Naive thymus-derived CD8-positive, alpha-beta T cell (primary cell): ENCODE measurements at regions not wholly inside any gene's neighbourhood (a gene's known extent, or its start where the extent isn't known, plus 50 kb on each side); places are given as distances from the start of the nearest gene placed in this dataset.

Experiments used
- ATAC-seq, 2 donors: fragments of 150-1000 bp; cut with Tn5 transposase in 1 of 2; sonication (Bioruptor Pico), chemical (Tn5 transposase) in 1 of 2; 1 replicate in 1 of 2; 2 replicates in 1 of 2; pipeline ENCODE4 v1.10.0; 2021; ENCODE audit warnings: mild to moderate bottlenecking in 2 of 2, moderate library complexity in 2 of 2
- POLR2A ChIA-PET: fragments of 350-600 bp; sonication (Branson Sonifier 250); formaldehyde crosslinking; loops from one replicate; lab custom pipeline; 2021; ENCODE audit warnings: antibody characterized with exemption; lab: Charles Lee
- DNase-seq, 10 donors: peaks; one replicate each; pipeline versions ENCODE4 v3.0.0 to v3.0.0-alpha.2; 2020 to 2022
- H3K27ac Mint-ChIP-seq, 10 donors: one replicate each; pipeline ENCODE4 v1.8.0; 2020 to 2022; ENCODE audit warnings: mild to moderate bottlenecking in 10 of 10, mixed read lengths in 10 of 10, moderate library complexity in 4 of 10, inconsistent platforms in 1 of 10
- H3K27me3 Mint-ChIP-seq, 5 donors: one replicate each; pipeline ENCODE4 v1.8.0; 2021 to 2022; ENCODE audit warnings: mixed read lengths in 5 of 5
- H3K36me3 Mint-ChIP-seq, 3 donors: one replicate each; pipeline ENCODE4 v1.8.0; 2020 to 2022; ENCODE audit warnings: mixed read lengths in 3 of 3, mild to moderate bottlenecking in 2 of 3, inconsistent platforms in 1 of 3
- H3K4me1 Mint-ChIP-seq, 4 donors: one replicate each; pipeline ENCODE4 v1.8.0; 2021 to 2022; ENCODE audit warnings: mixed read lengths in 4 of 4
- H3K4me3 Mint-ChIP-seq, 10 donors: one replicate each; pipeline ENCODE4 v1.8.0; 2020 to 2022; ENCODE audit warnings: mild to moderate bottlenecking in 10 of 10, mixed read lengths in 10 of 10, moderate library complexity in 6 of 10, inconsistent platforms in 1 of 10
- H3K9me3 Mint-ChIP-seq, 9 donors: one replicate each; pipeline ENCODE4 v1.8.0; 2020 to 2022; ENCODE audit warnings: mixed read lengths in 9 of 9, mild to moderate bottlenecking in 3 of 9, inconsistent platforms in 1 of 9, moderate library complexity in 1 of 9

- Mint-ChIP-seq H3K36me3 (no peaks in the 10 kb centered on the region), H3K27ac (no peak overlapping the region), H3K9me3 (peaks cover 0 to 33% (median 4%) of the 10 kb centered on the region in 9 donors), H3K27me3 (no peaks in the 10 kb centered on the region), H3K4me3 (no peak overlapping the region), H3K4me1 (no peaks in the 10 kb centered on the region)
- no peak for ATAC-seq
- no peak for DNase-seq
- POLR2A ChIA-PET: no interaction called here
Observed at GRCh38 chr7:46512891-46513413, 591.9 kb upstream of the IGFBP3 start.

- Mint-ChIP-seq H3K27ac (no peak overlapping the region), H3K4me1 (no peaks in the 10 kb centered on the region), H3K9me3 (peaks cover 0 to 33% (median 5%) of the 10 kb centered on the region in 9 donors), H3K36me3 (no peaks in the 10 kb centered on the region), H3K4me3 (no peak overlapping the region), H3K27me3 (no peaks in the 10 kb centered on the region)
- no peak for ATAC-seq
- no peak for DNase-seq
- POLR2A ChIA-PET: no interaction called here
Observed at GRCh38 chr7:46511442-46512215, 590.6 kb upstream of the IGFBP3 start.

- H3K4me1 Mint-ChIP-seq: no peaks in the 10 kb centered on the region
- no peaks in the 10 kb centered on the region for H3K36me3 Mint-ChIP-seq
- no peak overlapping the region for H3K27ac Mint-ChIP-seq
- DNase-seq (no peak), ATAC-seq (no peak)
- H3K9me3 Mint-ChIP-seq: peaks cover 4 to 44% (median 12%) of the 10 kb centered on the region in 9 donors
- POLR2A ChIA-PET: no interaction called here
- no peaks in the 10 kb centered on the region for H3K27me3 Mint-ChIP-seq
- no peak overlapping the region for H3K4me3 Mint-ChIP-seq
Observed at GRCh38 chr7:46508583-46508982, 587.5 kb upstream of the IGFBP3 start.

GRCh38 chr7:46507560-46507959 is 586.5 kb upstream of the IGFBP3 start:
- H3K9me3 Mint-ChIP-seq: peaks cover 4 to 34% (median 10%) of the 10 kb centered on the region in 9 donors
- no peak overlapping the region for H3K4me3 Mint-ChIP-seq
- H3K27ac Mint-ChIP-seq: no peak overlapping the region
- H3K27me3 Mint-ChIP-seq: no peaks in the 10 kb centered on the region
- no peaks in the 10 kb centered on the region for H3K4me1 Mint-ChIP-seq
- no peaks in the 10 kb centered on the region for H3K36me3 Mint-ChIP-seq
- ATAC-seq (no peak), DNase-seq (no peak)
- POLR2A ChIA-PET: no interaction called here

DNA sequence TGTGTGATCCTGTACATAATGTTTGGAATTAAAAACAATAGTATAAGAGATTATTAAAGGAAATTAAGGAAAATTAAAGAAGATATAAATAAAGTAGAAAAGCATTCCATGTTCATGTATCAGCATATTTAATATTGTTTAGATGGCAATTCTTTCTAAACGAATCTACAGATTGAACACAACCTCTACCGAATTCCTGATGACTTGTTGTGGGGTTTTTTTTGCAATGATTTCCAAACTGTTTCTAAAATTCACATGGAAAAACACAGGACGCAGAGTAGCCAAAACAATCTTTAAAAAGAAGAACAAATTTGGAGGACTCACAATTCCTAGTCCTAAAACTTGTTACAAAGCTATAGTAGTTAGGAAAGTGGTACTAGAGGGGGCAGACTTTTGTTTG is 573.4 kb upstream of the IGFBP3 start:
- Mint-ChIP-seq H3K4me3 (no peak overlapping the region), H3K4me1 (no peaks in the 10 kb centered on the region), H3K36me3 (peaks cover 0 to 13% (median 0%) of the 10 kb centered on the region in 3 donors), H3K27me3 (peaks cover 0 to 3% (median 0%) of the 10 kb centered on the region in 5 donors), H3K27ac (no peak overlapping the region), H3K9me3 (peaks cover 10 to 49% (median 21%) of the 10 kb centered on the region in 9 donors)
- DNase-seq (no peak), ATAC-seq (no peak)
- POLR2A ChIA-PET: no interaction called here

- POLR2A ChIA-PET: no interaction called here
- H3K4me3 Mint-ChIP-seq: no peak overlapping the region
- ATAC-seq: no peak
- peaks cover 0 to 3% (median 0%) of the 10 kb centered on the region in 5 donors for H3K27me3 Mint-ChIP-seq
- H3K4me1 Mint-ChIP-seq: no peaks in the 10 kb centered on the region
- peaks cover 8 to 45% (median 20%) of the 10 kb centered on the region in 9 donors for H3K9me3 Mint-ChIP-seq
- no peak overlapping the region for H3K27ac Mint-ChIP-seq
- peaks cover 0 to 13% (median 0%) of the 10 kb centered on the region in 3 donors for H3K36me3 Mint-ChIP-seq
- DNase-seq: no peak
Observed at GRCh38 chr7:46494028-46494427, 573.0 kb upstream of the IGFBP3 start.

- Mint-ChIP-seq H3K27ac (no peak overlapping the region), H3K36me3 (peaks cover 0 to 6% (median 0%) of the 10 kb centered on the region in 3 donors), H3K4me1 (no peaks in the 10 kb centered on the region), H3K27me3 (peaks cover 0 to 3% (median 0%) of the 10 kb centered on the region in 5 donors), H3K4me3 (no peak overlapping the region), H3K9me3 (peaks cover 4 to 37% (median 15%) of the 10 kb centered on the region in 9 donors)
- DNase-seq: no peak
- POLR2A ChIA-PET: no interaction called here
- no peak for ATAC-seq
Observed at GRCh38 chr7:46493196-46493595, 572.1 kb upstream of the IGFBP3 start.

GRCh38 chr7:46492466-46492865 is 571.4 kb upstream of the IGFBP3 start:
- POLR2A ChIA-PET: no interaction called here
- ATAC-seq (no peak), DNase-seq (no peak)
- Mint-ChIP-seq H3K27ac (no peak overlapping the region), H3K36me3 (peaks cover 0 to 4% (median 0%) of the 10 kb centered on the region in 3 donors), H3K27me3 (peaks cover 0 to 3% (median 0%) of the 10 kb centered on the region in 5 donors), H3K9me3 (peaks cover 2 to 32% (median 12%) of the 10 kb centered on the region in 9 donors), H3K4me1 (no peaks in the 10 kb centered on the region), H3K4me3 (no peak overlapping the region)

DNA sequence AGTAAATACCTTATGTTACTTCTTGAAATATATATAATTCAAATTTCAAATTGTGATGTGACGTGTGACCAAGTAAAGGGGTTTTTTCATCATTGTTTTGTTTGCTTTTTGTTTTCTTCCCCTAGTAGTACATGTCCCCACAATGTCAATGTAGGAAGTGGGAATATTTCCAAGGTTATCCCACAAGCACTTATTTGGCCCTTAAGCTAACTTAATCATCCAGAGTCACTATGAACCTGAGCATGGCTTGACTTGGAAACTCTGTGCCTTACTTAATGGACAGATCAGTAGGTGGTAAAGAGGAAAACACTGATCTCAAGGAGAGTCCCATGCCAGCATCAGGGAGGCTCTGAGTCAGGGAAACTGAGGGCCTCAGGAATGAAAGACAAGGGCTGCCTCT is 569.3 kb upstream of the IGFBP3 start:
- POLR2A ChIA-PET: no interaction called here
- Mint-ChIP-seq H3K27ac (no peak overlapping the region), H3K9me3 (peaks cover 0 to 24% (median 7%) of the 10 kb centered on the region in 9 donors), H3K4me1 (no peaks in the 10 kb centered on the region), H3K27me3 (peaks cover 0 to 3% (median 0%) of the 10 kb centered on the region in 5 donors), H3K4me3 (no peak overlapping the region), H3K36me3 (peaks cover 0 to 4% (median 0%) of the 10 kb centered on the region in 3 donors)
- DNase-seq (no peak), ATAC-seq (no peak)

DNA sequence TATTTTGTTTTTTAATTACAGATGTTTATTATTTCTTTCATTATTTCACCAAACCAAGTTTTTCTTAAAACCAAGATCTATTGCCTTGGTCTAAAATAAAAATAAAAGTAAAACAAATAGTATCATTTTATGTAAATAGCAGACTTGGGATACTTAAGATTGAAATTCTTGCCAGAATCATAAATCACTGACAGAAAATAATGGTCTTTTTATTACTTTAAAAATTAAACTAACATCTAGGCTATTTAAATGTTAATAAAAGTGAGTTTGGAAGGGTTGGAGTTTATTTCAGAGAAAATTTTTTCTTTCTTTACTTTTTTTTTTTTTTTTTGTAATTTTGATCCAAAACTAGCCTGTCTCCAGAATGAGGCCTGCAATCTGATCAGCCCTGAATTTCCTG is 568.0 kb upstream of the IGFBP3 start:
- peaks cover 0 to 4% (median 0%) of the 10 kb centered on the region in 3 donors for H3K36me3 Mint-ChIP-seq
- no peak for DNase-seq
- peaks cover 0 to 21% (median 5%) of the 10 kb centered on the region in 9 donors for H3K9me3 Mint-ChIP-seq
- H3K4me3 Mint-ChIP-seq: no peak overlapping the region
- ATAC-seq: no peak
- peaks cover 0 to 3% (median 0%) of the 10 kb centered on the region in 5 donors for H3K27me3 Mint-ChIP-seq
- POLR2A ChIA-PET: no interaction called here
- no peak overlapping the region for H3K27ac Mint-ChIP-seq
- no peaks in the 10 kb centered on the region for H3K4me1 Mint-ChIP-seq

- Mint-ChIP-seq H3K4me1 (no peaks in the 10 kb centered on the region), H3K36me3 (peaks cover 0 to 4% (median 0%) of the 10 kb centered on the region in 3 donors)
- ATAC-seq: no peak
Observed at GRCh38 chr7:46488607-46489006, 567.5 kb upstream of the IGFBP3 start.

GRCh38 chr7:46486256-46487206 is 565.5 kb upstream of the IGFBP3 start:
- H3K4me1 Mint-ChIP-seq: no peaks in the 10 kb centered on the region
- peaks cover 0 to 4% (median 0%) of the 10 kb centered on the region in 3 donors for H3K36me3 Mint-ChIP-seq
- DNase-seq (no peak), ATAC-seq (no peak)
- H3K4me3 Mint-ChIP-seq: no peak overlapping the region
- H3K27ac Mint-ChIP-seq: no peak overlapping the region
- H3K27me3 Mint-ChIP-seq: no peaks in the 10 kb centered on the region
- H3K9me3 Mint-ChIP-seq: peaks cover 0 to 12% (median 4%) of the 10 kb centered on the region in 9 donors
- POLR2A ChIA-PET: no interaction called here

More at GRCh38 chr7:46488607-46489006, 567.5 kb upstream of the IGFBP3 start:
- POLR2A ChIA-PET: no interaction called here
- H3K9me3 Mint-ChIP-seq: peaks cover 2 to 21% (median 6%) of the 10 kb centered on the region in 9 donors
- H3K4me3 Mint-ChIP-seq: no peak overlapping the region
- DNase-seq: no peak
- H3K27ac Mint-ChIP-seq: no peak overlapping the region
- peaks cover 0 to 3% (median 0%) of the 10 kb centered on the region in 5 donors for H3K27me3 Mint-ChIP-seq
